HL-60 (cell line): ENCODE measurements at regions not wholly inside any gene's neighbourhood (a gene's known extent, or its start where the extent isn't known, plus 50 kb on each side); places are given as distances from the start of the nearest gene placed in this dataset.

Source experiments
- DNase-seq, 2 experiments: peaks; one replicate each; pipeline ENCODE4 v3.0.0-alpha.2; 2010 to 2020; ENCODE audit warnings: low read depth in 1 of 2, low spot score in 1 of 2
- H3K27ac ChIP-seq: fragments of 250-450 bp; sonication (Bioruptor Pico); replicated peaks from 2 replicates; pipeline ENCODE4 v1.5.1; 2020; ENCODE audit warnings: mild to moderate bottlenecking, moderate library complexity
- H3K27me3 ChIP-seq: fragments of 250-450 bp; sonication (Bioruptor Pico); 2 replicates; pipeline ENCODE4 v1.5.1; 2021; ENCODE audit warnings: mild to moderate bottlenecking, moderate library complexity; ENCODE audit not compliant: insufficient read depth, poor library complexity, severe bottlenecking
- H3K4me3 ChIP-seq: replicated peaks from 2 replicates; pipeline ENCODE4 v1.5.1; 2011; ENCODE audit warnings: mild to moderate bottlenecking, control low read depth, low read length; ENCODE audit not compliant: insufficient read depth
- CTCF ChIP-seq: IDR thresholded peaks from one replicate; pipeline ENCODE4 v1.5.1; 2011; ENCODE audit warnings: low read length, control low read depth, inconsistent platforms; ENCODE audit not compliant: insufficient read depth
- GABPA ChIP-seq: IDR thresholded peaks from 2 replicates; pipeline ENCODE4 v1.6.1; 2012; ENCODE audit warnings: low read depth
- POLR2AphosphoS5 ChIP-seq: IDR thresholded peaks from 2 replicates; pipeline ENCODE4 v1.6.1; 2012; ENCODE audit warnings: low read depth
- REST ChIP-seq: IDR thresholded peaks from 2 replicates; pipeline ENCODE4 v1.6.1; 2012; ENCODE audit warnings: low read depth; ENCODE audit not compliant: insufficient replicate concordance
- SPI1 ChIP-seq: IDR thresholded peaks from 2 replicates; pipeline ENCODE4 v1.6.1; 2012; ENCODE audit warnings: low read depth, mild to moderate bottlenecking, borderline replicate concordance

- no peak for DNase-seq
- Histone ChIP-seq H3K27me3 (no peaks in the 10 kb centered on the region), H3K27ac (no peak overlapping the region), H3K4me3 (no peak overlapping the region)
- TF ChIP-seq REST, result no peak
- no peak for TF ChIP-seq GABPA
- TF ChIP-seq SPI1, result no peak
- no peak for TF ChIP-seq POLR2AphosphoS5
- no peak for TF ChIP-seq CTCF
Observed at GRCh38 chr6:85355816-85356215, 94.1 kb upstream of the NT5E start.

GRCh38 chr6:85354761-85355618 lies 94.9 kb upstream of the NT5E start:
- H3K4me3 ChIP-seq, result no peak overlapping the region

GRCh38 chr6:85353012-85353411 lies 96.9 kb upstream of the NT5E start:
- TF ChIP-seq CTCF, result no peak
- no peak for TF ChIP-seq REST
- TF ChIP-seq POLR2AphosphoS5, result no peak
- TF ChIP-seq GABPA, result no peak
- TF ChIP-seq SPI1, result no peak
- Histone ChIP-seq H3K4me3 (no peak overlapping the region), H3K27me3 (no peaks in the 10 kb centered on the region), H3K27ac (no peak overlapping the region)
- DNase-seq, result no peak

More at GRCh38 chr6:85354761-85355618, 94.9 kb upstream of the NT5E start:
- H3K27ac ChIP-seq, result no peak overlapping the region
- TF ChIP-seq GABPA, result no peak
- TF ChIP-seq SPI1, result no peak
- TF ChIP-seq CTCF, result peak; percentile 98
- peak; percentile 50 to 59 for DNase-seq
- H3K27me3 ChIP-seq, result no peaks in the 10 kb centered on the region
